GM12878 (cell line): ENCODE measurements at regions not wholly inside any gene's neighbourhood (a gene's known extent, or its start where the extent isn't known, plus 50 kb on each side); places are given as distances from the start of the nearest gene placed in this dataset.

Experiments
- ATAC-seq: fragments of 200-7000 bp; cut with Tn5 transposase; 3 replicates; pipeline ENCODE4 v1.9.1; 2020; ENCODE audit warnings: mild to moderate bottlenecking, moderate library complexity
- BruUV-seq: library from RNA; stranded (reverse); fragments of 400-500 nt; replicated peaks from 2 replicates; lab custom pipeline; 2021; lab: Mats Ljungman, UMichigan
- CTCF ChIA-PET: fragments of 300-600 bp; sonication (Branson Sonifier 250); formaldehyde crosslinking; extraction: SDS; loops from one replicate; lab custom pipeline; 2021; ENCODE audit warnings: inconsistent platforms; lab: Yijun Ruan, JAX
- POLR2A ChIA-PET: fragments of 350-600 bp; formaldehyde crosslinking; extraction: SDS; loops from one replicate; lab custom pipeline; 2021; ENCODE audit warnings: inconsistent platforms; lab: Charles Lee
- RAD21 ChIA-PET: fragments of 300-600 bp; sonication (Branson Sonifier 250); formaldehyde crosslinking; loops from one replicate; lab custom pipeline; 2023; ENCODE audit warnings: antibody characterized with exemption; ENCODE audit not compliant: unreplicated experiment; lab: Charles Lee
- SMC1A ChIA-PET: fragments of 300-600 bp; sonication (Branson Sonifier 250); formaldehyde crosslinking; loops from one replicate; lab custom pipeline; 2023; ENCODE audit not compliant: unreplicated experiment, uncharacterized antibody; lab: Charles Lee
- DNase-seq: peaks from one replicate; pipeline ENCODE4 v3.0.0-alpha.2; 2011; ENCODE audit warnings: low read depth, low spot score
- FAIRE-seq: peaks from 3 replicates; lab custom pipeline; 2011; peaks lifted over from hg19 to GRCh38; lab: Jason Lieb, UNC
- H2AFZ ChIP-seq: 2 replicates; pipeline ENCODE4 v1.6.0; 2011; ENCODE audit warnings: low read depth, low read length, control low read depth; ENCODE audit not compliant: control insufficient read depth
- H3K27ac ChIP-seq: 2 replicates; pipeline ENCODE4 v1.5.1; 2011; ENCODE audit warnings: control low read depth; ENCODE audit not compliant: control insufficient read depth, insufficient read depth
- H3K27me3 ChIP-seq, 2 experiments: replicated peaks in 1 of 2; 2 replicates each; pipeline versions ENCODE4 v1.6.0 to v1.6.1; 2011; ENCODE audit warnings: low read length in 1 of 2; ENCODE audit not compliant: control insufficient read depth in 2 of 2, insufficient read depth in 2 of 2
- H3K36me3 ChIP-seq, 2 experiments: 2 replicates each; pipeline ENCODE4 v1.5.1; 2011; ENCODE audit warnings: low read length in 1 of 2; ENCODE audit not compliant: control insufficient read depth in 2 of 2, insufficient read depth in 2 of 2
- H3K4me1 ChIP-seq: 2 replicates; pipeline ENCODE4 v1.6.1; 2011; ENCODE audit warnings: mild to moderate bottlenecking, low read length, moderate library complexity, mixed read lengths; ENCODE audit not compliant: control insufficient read depth, insufficient read depth
- H3K4me2 ChIP-seq: 2 replicates; pipeline ENCODE4 v1.6.0; 2011; ENCODE audit warnings: control low read depth; ENCODE audit not compliant: control insufficient read depth, insufficient read depth
- H3K4me3 ChIP-seq: fragments of 200-600 bp; sonication (generic); 2 replicates; pipeline ENCODE4 v1.5.1; 2016
- H3K79me2 ChIP-seq: 2 replicates; pipeline ENCODE4 v1.6.0; 2011; ENCODE audit warnings: low read length; ENCODE audit not compliant: control insufficient read depth, insufficient read depth
- H3K9ac ChIP-seq: 2 replicates; pipeline ENCODE4 v1.8.0; 2011; ENCODE audit warnings: low read length, control low read depth, mixed read lengths; ENCODE audit not compliant: control insufficient read depth, insufficient read depth
- H3K9me3 ChIP-seq: replicated peaks from 3 replicates; pipeline ENCODE4 v1.5.1; 2011; ENCODE audit warnings: mild to moderate bottlenecking, low read length; ENCODE audit not compliant: control insufficient read depth, insufficient read depth
- H4K20me1 ChIP-seq: 2 replicates; pipeline ENCODE4 v1.6.0; 2011; ENCODE audit not compliant: control insufficient read depth, insufficient read depth
- ETV6 ChIP-seq, 2 experiments: fragments of 450-650 bp in 1 of 2; IDR thresholded peaks in 1 of 2; conservative IDR thresholded peaks in 1 of 2; 2 replicates each; pipeline ENCODE4 v1.6.1; 2014; ENCODE audit warnings: antibody characterized with exemption in 1 of 2, borderline replicate concordance in 1 of 2, low read depth in 1 of 2, mild to moderate bottlenecking in 1 of 2, moderate library complexity in 1 of 2
- HSF1 ChIP-seq: fragments of 150-350 bp; IDR thresholded peaks from 2 replicates; pipeline ENCODE4 v1.6.1; 2014; ENCODE audit warnings: mild to moderate bottlenecking, low read depth, low read length
- MEF2A ChIP-seq: IDR thresholded peaks from 2 replicates; pipeline ENCODE4 v1.6.1; 2011; ENCODE audit warnings: low read depth, mild to moderate bottlenecking, low read length, moderate library complexity; ENCODE audit not compliant: insufficient read depth
- MTA3 ChIP-seq: IDR thresholded peaks from 2 replicates; pipeline ENCODE4 v1.6.1; 2012; ENCODE audit warnings: low read length, inconsistent platforms, borderline replicate concordance
- TCF3 ChIP-seq: IDR thresholded peaks from 2 replicates; pipeline ENCODE4 v1.6.1; 2012; ENCODE audit warnings: low read depth, mild to moderate bottlenecking, low read length, borderline replicate concordance; ENCODE audit not compliant: insufficient read depth
- ZBTB11 ChIP-seq: fragments of 450-650 bp; formaldehyde crosslinking; IDR thresholded peaks from 2 replicates; pipeline ENCODE4 v1.5.0; 2022; ENCODE audit warnings: mild to moderate bottlenecking, missing genetic modification characterization
- ZNF274 ChIP-seq: IDR thresholded peaks from one replicate; pipeline ENCODE4 v1.8.0; 2011; ENCODE audit not compliant: insufficient read length, insufficient read depth
- WGBS: methylation state at CpG from one replicate; pipeline ENCODE4 v1.1.6; 2016; ENCODE audit warnings: low lambda C conversion rate; ENCODE audit not compliant: insufficient replicate concordance, insufficient coverage; ENCODE audit errors: missing lambda C conversion rate; 5-methylcytosine and 5-hydroxymethylcytosine counted together
- in situ Hi-C: fragments of 300-500 bp; cut with MboI; formaldehyde crosslinking; loops from 9 replicates; pipeline ENCODE4 v1.14.3; 2018; ENCODE audit warnings: mixed read lengths
- intact Hi-C: fragments of 100-400 bp; cut with micrococcal nuclease; formaldehyde crosslinking; loops from one replicate; pipeline ENCODE4 v1.14.2; 2022; ENCODE audit not compliant: unreplicated experiment

GRCh38 chr12:92046557-92047392 is 98.9 kb downstream of the BTG1 start:
- Histone ChIP-seq H2AFZ (no peak overlapping the region; the same call in 1 of the 2 replicates), H3K9ac (no peak overlapping the region), H3K36me3 (no peaks in the 10 kb centered on the region), H3K9me3 (no peaks in the 10 kb centered on the region), H3K4me1 (peaks cover 24% of the 10 kb centered on the region), H3K27me3 (no peaks in the 10 kb centered on the region), H4K20me1 (no peaks in the 10 kb centered on the region), H3K79me2 (no peaks in the 10 kb centered on the region), H3K4me2 (peak overlapping the region; percentile 46), H3K27ac (peak overlapping the region; percentile 25), H3K4me3 (no peak overlapping the region)
- BruUV-seq: no TSS peak
- WGBS: 53% methylated on average over 7 of the region's 7 CpGs
- in situ Hi-C loops (no loop called here), intact Hi-C loops (loop anchor here (5.0 kb wide), 1 partner anchor 86 kb away; no protein-coding TSS in a partner anchor)
- CTCF ChIA-PET: interaction anchor here (0.5 to 2.1 kb wide), 5 partner anchors 12 to 665 kb away, joined by 3 to 7 read pairs (median 3); no protein-coding TSS in a partner anchor
- no peak for FAIRE-seq
- no peak for DNase-seq
- TF ChIP-seq MEF2A: 0 out of 2 replicates have a peak, but pooled peaks have one; percentile 22
- no peak for TF ChIP-seq ETV6 (conservative IDR thresholded peaks at IDR 0.05 in 1 of 2, IDR thresholded peaks at IDR 0.05 in 1 of 2; ENCODE audit: borderline replicate concordance in 1 of 2, low read depth in 1 of 2)
- POLR2A ChIA-PET: interaction anchor here (0.6 kb wide), 1 partner anchor 16 kb away, joined by 4 read pairs; no protein-coding TSS in a partner anchor
- SMC1A ChIA-PET: interaction anchor here (0.9 to 7.5 kb wide), 13 partner anchors 11 to 235 kb away, joined by 3 to 95 read pairs (median 4); no protein-coding TSS in a partner anchor
- RAD21 ChIA-PET: interaction anchor here (1.2 to 6.3 kb wide), 10 partner anchors 12 to 235 kb away, joined by 3 to 36 read pairs (median 8); partner anchors contain the start of gene BTG1
- peak; percentile 24 for ATAC-seq

- Histone ChIP-seq H3K4me2 (peak overlapping the region; percentile 46; the same call in 1 of the 2 replicates), H3K4me3 (no peak overlapping the region), H3K4me1 (peaks cover 24% of the 10 kb centered on the region), H3K36me3 (no peaks in the 10 kb centered on the region), H3K9me3 (no peaks in the 10 kb centered on the region), H3K79me2 (no peaks in the 10 kb centered on the region), H4K20me1 (no peaks in the 10 kb centered on the region), H3K9ac (no peak overlapping the region), H3K27me3 (no peaks in the 10 kb centered on the region), H3K27ac (peak overlapping the region; percentile 25; the same call in 1 of the 2 replicates), H2AFZ (no peak overlapping the region; the same call in 1 of the 2 replicates)
- 29% methylated on average over 2 of the region's 2 CpGs for WGBS
- no peak for FAIRE-seq
- ChIA-PET CTCF (interaction anchor here (0.9 to 1.1 kb wide), 2 partner anchors 11 to 14 kb away, joined by 3 to 4 read pairs; no protein-coding TSS in a partner anchor), RAD21 (interaction anchor here (0.7 to 6.3 kb wide), 9 partner anchors 11 to 518 kb away, joined by 3 to 36 read pairs (median 10); partner anchors contain the start of gene BTG1), POLR2A (interaction anchor here (0.7 kb wide), 2 partner anchors 116 to 125 kb away, joined by 3 to 4 read pairs; no protein-coding TSS in a partner anchor), SMC1A (interaction anchor here (0.6 to 7.5 kb wide), 9 partner anchors 14 to 357 kb away, joined by 3 to 95 read pairs (median 4); no protein-coding TSS in a partner anchor)
- peak; percentile 52 for ATAC-seq
- intact Hi-C loops (loop anchor here (5.0 kb wide), 1 partner anchor 86 kb away; no protein-coding TSS in a partner anchor), in situ Hi-C loops (no loop called here)
- no peak for DNase-seq
- no TSS peak for BruUV-seq
- TF ChIP-seq HSF1 (no peak), ZBTB11 (CRISPR knock-in tag) (no peak), ETV6 (conservative IDR thresholded peaks at IDR 0.05 in 1 of 2, IDR thresholded peaks at IDR 0.05 in 1 of 2; ENCODE audit: borderline replicate concordance in 1 of 2, low read depth in 1 of 2) (no peak), TCF3 (no peak), MTA3 (no peak), ZNF274 (no peak)
Measured at GRCh38 chr12:92045852-92046251, 99.8 kb downstream of the BTG1 start.
